ENCODE measurements at regions not wholly inside any gene's neighbourhood (a gene's known extent, or its start where the extent isn't known, plus 50 kb on each side); places are given as distances from the start of the nearest gene placed in this dataset.

GRCh38 chr6:144835322-144835973, 550.3 kb downstream of the UTRN start:
- no peaks in the 10 kb centered on the region for H3K9me3 ChIP-seq
- no peak for DNase-seq (ENCODE audit: low spot score in 2 of 2)
- H3K4me3 ChIP-seq: no peak overlapping the region
- no peaks in the 10 kb centered on the region for H3K4me1 ChIP-seq
- H3K27ac ChIP-seq: no peak overlapping the region
- no peaks in the 10 kb centered on the region for H3K27me3 ChIP-seq
- TF ChIP-seq CTCF (IDR thresholded peaks at IDR 0.05): no peak
- intact Hi-C loops (cut with DNase I): no loop called here
- peaks cover 33 to 50% of the 10 kb centered on the region in 2 donors for H3K36me3 ChIP-seq

- no peak overlapping the region for H3K27ac ChIP-seq
- TF ChIP-seq CTCF (IDR thresholded peaks at IDR 0.05): no peak
- peaks cover 33 to 61% of the 10 kb centered on the region in 2 donors for H3K36me3 ChIP-seq
These were observed 555.5 kb downstream of the UTRN start for GRCh38 chr6:144840619-144841018.

GRCh38 chr6:144843701-144844100, 558.6 kb downstream of the UTRN start:
- DNase-seq (ENCODE audit: low spot score in 2 of 2): no peak
- Histone ChIP-seq H3K27ac (no peak overlapping the region), H3K27me3 (no peaks in the 10 kb centered on the region)

More at GRCh38 chr6:144840619-144841018, 555.5 kb downstream of the UTRN start:
- intact Hi-C loops (cut with DNase I): no loop called here
- no peaks in the 10 kb centered on the region for H3K27me3 ChIP-seq
- DNase-seq (ENCODE audit: low spot score in 2 of 2): no peak
- H3K4me3 ChIP-seq: no peak overlapping the region
- H3K9me3 ChIP-seq: no peaks in the 10 kb centered on the region
- H3K4me1 ChIP-seq: no peaks in the 10 kb centered on the region

GRCh38 chr6:144844596-144844995, 559.5 kb downstream of the UTRN start:
- Histone ChIP-seq H3K4me1 (no peaks in the 10 kb centered on the region), H3K9me3 (no peaks in the 10 kb centered on the region), H3K27me3 (no peaks in the 10 kb centered on the region), H3K36me3 (peaks cover 10 to 28% of the 10 kb centered on the region in 2 donors), H3K4me3 (no peak overlapping the region), H3K27ac (no peak overlapping the region)
- no peak for TF ChIP-seq CTCF (IDR thresholded peaks at IDR 0.05)
- intact Hi-C loops (cut with DNase I): no loop called here
- DNase-seq (ENCODE audit: low spot score in 2 of 2): no peak

More at GRCh38 chr6:144843701-144844100, 558.6 kb downstream of the UTRN start:
- Histone ChIP-seq H3K36me3 (peaks cover 18 to 37% of the 10 kb centered on the region in 2 donors), H3K4me1 (no peaks in the 10 kb centered on the region), H3K9me3 (no peaks in the 10 kb centered on the region), H3K4me3 (no peak overlapping the region)
- intact Hi-C loops (cut with DNase I): no loop called here
- TF ChIP-seq CTCF (IDR thresholded peaks at IDR 0.05): no peak

GRCh38 chr6:144845186-144845585, 560.1 kb downstream of the UTRN start:
- TF ChIP-seq CTCF (IDR thresholded peaks at IDR 0.05): no peak
- H3K36me3 ChIP-seq: peaks cover 11 to 24% of the 10 kb centered on the region in 2 donors
- no peaks in the 10 kb centered on the region for H3K4me1 ChIP-seq
- no peak for DNase-seq (ENCODE audit: low spot score in 2 of 2)
- no peaks in the 10 kb centered on the region for H3K27me3 ChIP-seq
- intact Hi-C loops (cut with DNase I): no loop called here
- no peaks in the 10 kb centered on the region for H3K9me3 ChIP-seq
- H3K4me3 ChIP-seq: no peak overlapping the region
- H3K27ac ChIP-seq: no peak overlapping the region

All from ascending aorta (tissue), 2 donors.